HepG2 (cell line): ENCODE measurements at regions not wholly inside any gene's neighbourhood (a gene's known extent, or its start where the extent isn't known, plus 50 kb on each side); places are given as distances from the start of the nearest gene placed in this dataset.

Experiments
- AHR ChIP-seq: IDR thresholded peaks from 2 replicates; pipeline ENCODE4 v1.6.1; 2018; ENCODE audit warnings: missing genetic modification reagents, missing compliant biosample characterization
- FOXP1 ChIP-seq, 2 experiments: fragments of 450-650 bp in 1 of 2; IDR thresholded peaks; 2 replicates each; pipeline ENCODE4 v1.6.1; 2017 to 2018; ENCODE audit warnings: antibody characterized with exemption in 1 of 2
- GABPB1 ChIP-seq: IDR thresholded peaks from 2 replicates; pipeline ENCODE4 v1.6.1; 2016; ENCODE audit warnings: mild to moderate bottlenecking, missing genetic modification reagents, moderate library complexity, missing compliant biosample characterization
- HNRNPL ChIP-seq: fragments of 200-400 bp; formaldehyde crosslinking; IDR thresholded peaks from 2 replicates; pipeline ENCODE4 v1.6.1; 2017; ENCODE audit warnings: mild to moderate bottlenecking, low read depth, low read length
- JARID2 ChIP-seq: sonication (generic); formaldehyde crosslinking; IDR thresholded peaks from 2 replicates; pipeline ENCODE4 v1.8.1; 2023; ENCODE audit warnings: missing genetic modification reagents, inconsistent platforms; ENCODE audit not compliant: insufficient replicate concordance
- KLF15 ChIP-seq: sonication (generic); formaldehyde crosslinking; IDR thresholded peaks from 2 replicates; pipeline ENCODE4 v1.8.1; 2023; ENCODE audit warnings: borderline replicate concordance, mild to moderate bottlenecking, inconsistent platforms, missing genetic modification reagents, mixed read lengths
- MXD4 ChIP-seq: IDR thresholded peaks from 2 replicates; pipeline ENCODE4 v1.6.1; 2016; ENCODE audit warnings: mild to moderate bottlenecking, missing biosample characterization, missing genetic modification reagents
- MXI1 ChIP-seq: IDR thresholded peaks from 3 replicates; pipeline ENCODE4 v1.6.1; 2012; ENCODE audit warnings: low read depth, low read length, inconsistent platforms, borderline replicate concordance
- NR2F6 ChIP-seq, 2 experiments: IDR thresholded peaks; 2 replicates each; pipeline ENCODE4 v1.6.1; 2016; ENCODE audit warnings: antibody characterized with exemption in 1 of 2, mild to moderate bottlenecking in 1 of 2
- REXO4 ChIP-seq: sonication (generic); formaldehyde crosslinking; IDR thresholded peaks from 2 replicates; pipeline ENCODE4 v1.8.0; 2022; ENCODE audit warnings: missing genetic modification reagents, mild to moderate bottlenecking, borderline replicate concordance
- SKI ChIP-seq: fragments of 450-650 bp; IDR thresholded peaks from one replicate; pipeline ENCODE4 v1.6.1; 2018; ENCODE audit warnings: mild to moderate bottlenecking; ENCODE audit not compliant: partially characterized antibody
- SMC3 ChIP-seq: IDR thresholded peaks from 2 replicates; pipeline ENCODE4 v1.6.1; 2011; ENCODE audit warnings: low read length, improper control_type of control experiment
- TOE1 ChIP-seq: sonication (generic); formaldehyde crosslinking; IDR thresholded peaks from 2 replicates; pipeline ENCODE4 v1.4.0; 2020; ENCODE audit warnings: mild to moderate bottlenecking, missing genetic modification reagents
- XRCC5 ChIP-seq: fragments of 200-400 bp; formaldehyde crosslinking; optimal IDR thresholded peaks from 2 replicates; pipeline ENCODE3; 2017; ENCODE audit warnings: mild to moderate bottlenecking, low read length
- YY1 ChIP-seq: IDR thresholded peaks from 2 replicates; pipeline ENCODE4 v1.6.1; 2011; ENCODE audit warnings: low read length, low read depth, moderate library complexity, mild to moderate bottlenecking; ENCODE audit not compliant: insufficient read depth, insufficient replicate concordance
- ZFP82 ChIP-seq: sonication (generic); formaldehyde crosslinking; IDR thresholded peaks from 2 replicates; pipeline ENCODE4 v1.5.1; 2020; ENCODE audit warnings: mild to moderate bottlenecking, missing genetic modification reagents, borderline replicate concordance
- ZFY ChIP-seq: sonication (generic); formaldehyde crosslinking; IDR thresholded peaks from 2 replicates; pipeline ENCODE4 v1.4.0; 2020; ENCODE audit warnings: missing genetic modification reagents
- ZMYM3 ChIP-seq: sonication (generic); formaldehyde crosslinking; IDR thresholded peaks from 2 replicates; pipeline ENCODE4 v1.5.1; 2020; ENCODE audit warnings: mild to moderate bottlenecking, missing genetic modification reagents
- ZNF205 ChIP-seq: IDR thresholded peaks from 2 replicates; pipeline ENCODE4 v1.6.1; 2018; ENCODE audit warnings: missing biosample characterization, missing genetic modification reagents
- ZNF224 ChIP-seq: sonication (generic); formaldehyde crosslinking; IDR thresholded peaks from 2 replicates; pipeline ENCODE4 v1.5.0; 2020; ENCODE audit warnings: mild to moderate bottlenecking, missing genetic modification reagents
- ZNF720 ChIP-seq: sonication (generic); formaldehyde crosslinking; IDR thresholded peaks from 2 replicates; pipeline ENCODE4 v1.4.0; 2020; ENCODE audit warnings: missing genetic modification reagents
- TF ChIP-seq, protein P1 (sequence below): sonication (generic); formaldehyde crosslinking; IDR thresholded peaks from 2 replicates; pipeline ENCODE4 v1.4.0; 2020; ENCODE audit warnings: missing genetic modification reagents, borderline replicate concordance
- TF ChIP-seq, protein P2 (sequence below): sonication (generic); formaldehyde crosslinking; IDR thresholded peaks from 2 replicates; pipeline ENCODE4 v1.8.0; 2022; ENCODE audit warnings: mild to moderate bottlenecking, missing genetic modification reagents
- TF ChIP-seq, protein P3 (sequence below): sonication (generic); IDR thresholded peaks from 2 replicates; pipeline ENCODE4 v1.6.1; 2016; ENCODE audit warnings: low read depth, borderline replicate concordance
- TF ChIP-seq, protein P4 (sequence below): sonication (generic); formaldehyde crosslinking; IDR thresholded peaks from 2 replicates; pipeline ENCODE4 v1.4.0; 2020; ENCODE audit warnings: missing genetic modification reagents

DNA sequence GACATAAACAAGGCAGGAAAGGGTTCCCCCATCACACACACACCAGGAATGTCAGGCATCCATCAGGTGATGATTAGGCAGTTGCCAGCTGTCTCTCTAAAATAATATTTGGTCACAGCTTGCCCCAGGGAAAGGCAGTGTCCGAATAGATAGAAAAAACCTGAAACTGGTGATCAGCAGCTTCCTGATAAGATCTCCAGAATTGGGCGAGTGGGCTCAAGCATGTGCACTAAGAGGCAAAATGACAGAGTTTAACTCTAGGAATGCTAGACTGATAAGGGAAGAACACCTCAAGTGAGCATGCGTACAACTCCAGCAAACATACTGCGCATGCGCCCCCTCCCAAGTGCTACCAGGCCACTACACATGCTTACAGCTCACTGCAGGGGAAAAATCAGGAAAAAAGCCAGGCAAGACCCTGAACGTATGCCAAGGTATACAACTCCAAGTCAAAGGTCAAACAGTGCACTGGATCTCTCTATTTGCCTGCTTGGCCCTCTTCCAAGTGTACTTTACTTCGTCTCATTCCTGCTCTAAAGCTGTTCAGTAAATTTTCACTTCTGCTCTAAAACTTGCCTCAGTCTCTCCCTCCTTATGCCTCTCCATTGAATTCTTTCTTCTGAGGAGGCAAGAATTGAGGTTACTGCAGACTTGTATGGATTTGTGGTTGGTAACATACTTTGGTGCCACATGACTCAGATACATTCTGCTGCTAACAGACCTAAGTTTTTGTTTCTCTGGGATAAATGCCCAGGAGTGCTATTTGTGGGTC, 73.5 kb upstream of the VASH1 start (continued):
- TF ChIP-seq, protein P1, sequence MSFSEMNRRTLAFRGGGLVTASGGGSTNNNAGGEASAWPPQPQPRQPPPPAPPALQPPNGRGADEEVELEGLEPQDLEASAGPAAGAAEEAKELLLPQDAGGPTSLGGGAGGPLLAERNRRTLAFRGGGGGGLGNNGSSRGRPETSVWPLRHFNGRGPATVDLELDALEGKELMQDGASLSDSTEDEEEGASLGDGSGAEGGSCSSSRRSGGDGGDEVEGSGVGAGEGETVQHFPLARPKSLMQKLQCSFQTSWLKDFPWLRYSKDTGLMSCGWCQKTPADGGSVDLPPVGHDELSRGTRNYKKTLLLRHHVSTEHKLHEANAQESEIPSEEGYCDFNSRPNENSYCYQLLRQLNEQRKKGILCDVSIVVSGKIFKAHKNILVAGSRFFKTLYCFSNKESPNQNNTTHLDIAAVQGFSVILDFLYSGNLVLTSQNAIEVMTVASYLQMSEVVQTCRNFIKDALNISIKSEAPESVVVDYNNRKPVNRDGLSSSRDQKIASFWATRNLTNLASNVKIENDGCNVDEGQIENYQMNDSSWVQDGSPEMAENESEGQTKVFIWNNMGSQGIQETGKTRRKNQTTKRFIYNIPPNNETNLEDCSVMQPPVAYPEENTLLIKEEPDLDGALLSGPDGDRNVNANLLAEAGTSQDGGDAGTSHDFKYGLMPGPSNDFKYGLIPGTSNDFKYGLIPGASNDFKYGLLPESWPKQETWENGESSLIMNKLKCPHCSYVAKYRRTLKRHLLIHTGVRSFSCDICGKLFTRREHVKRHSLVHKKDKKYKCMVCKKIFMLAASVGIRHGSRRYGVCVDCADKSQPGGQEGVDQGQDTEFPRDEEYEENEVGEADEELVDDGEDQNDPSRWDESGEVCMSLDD = no peak
- TF ChIP-seq ZFY (CRISPR knock-in tag) (peak; percentile 24; the same call in 1 of the 2 replicates), ZMYM3 (CRISPR knock-in tag) (peak; percentile 45; the same call in 1 of the 2 replicates), ZNF224 (CRISPR knock-in tag) (peak; percentile 100), SKI (peak; percentile 29), SMC3 (no peak), TOE1 (CRISPR knock-in tag) (0 out of 2 replicates have a peak, but pooled peaks have one; percentile 32), YY1 (no peak), GABPB1 (peak; percentile 33; the same call in 1 of the 2 replicates), JARID2 (CRISPR knock-in tag) (no peak), AHR (no peak), FOXP1 (IDR thresholded peaks at IDR 0.05) (no peak), FOXP1 (CRISPR knock-in tag; IDR thresholded peaks at IDR 0.05) (peak; percentile 61), ZFP82 (CRISPR knock-in tag) (no peak), ZNF205 (CRISPR knock-in tag) (peak; percentile 72), NR2F6 (IDR thresholded peaks at IDR 0.05) (peak; percentile 98), NR2F6 (CRISPR knock-in tag; IDR thresholded peaks at IDR 0.05) (peak; percentile 99), MXI1 (peak; percentile 34; the same call in 1 of the 3 replicates), ZNF720 (no peak), MXD4 (0 out of 2 replicates have a peak, but pooled peaks have one; percentile 16), REXO4 (CRISPR knock-in tag) (no peak), KLF15 (CRISPR knock-in tag) (no peak), XRCC5 (peak; percentile 37), HNRNPL (no peak)
- TF ChIP-seq, protein P2, sequence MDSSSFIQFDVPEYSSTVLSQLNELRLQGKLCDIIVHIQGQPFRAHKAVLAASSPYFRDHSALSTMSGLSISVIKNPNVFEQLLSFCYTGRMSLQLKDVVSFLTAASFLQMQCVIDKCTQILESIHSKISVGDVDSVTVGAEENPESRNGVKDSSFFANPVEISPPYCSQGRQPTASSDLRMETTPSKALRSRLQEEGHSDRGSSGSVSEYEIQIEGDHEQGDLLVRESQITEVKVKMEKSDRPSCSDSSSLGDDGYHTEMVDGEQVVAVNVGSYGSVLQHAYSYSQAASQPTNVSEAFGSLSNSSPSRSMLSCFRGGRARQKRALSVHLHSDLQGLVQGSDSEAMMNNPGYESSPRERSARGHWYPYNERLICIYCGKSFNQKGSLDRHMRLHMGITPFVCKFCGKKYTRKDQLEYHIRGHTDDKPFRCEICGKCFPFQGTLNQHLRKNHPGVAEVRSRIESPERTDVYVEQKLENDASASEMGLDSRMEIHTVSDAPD (CRISPR knock-in tag) = 0 out of 2 replicates have a peak, but pooled peaks have one; percentile 47
- TF ChIP-seq, protein P3, sequence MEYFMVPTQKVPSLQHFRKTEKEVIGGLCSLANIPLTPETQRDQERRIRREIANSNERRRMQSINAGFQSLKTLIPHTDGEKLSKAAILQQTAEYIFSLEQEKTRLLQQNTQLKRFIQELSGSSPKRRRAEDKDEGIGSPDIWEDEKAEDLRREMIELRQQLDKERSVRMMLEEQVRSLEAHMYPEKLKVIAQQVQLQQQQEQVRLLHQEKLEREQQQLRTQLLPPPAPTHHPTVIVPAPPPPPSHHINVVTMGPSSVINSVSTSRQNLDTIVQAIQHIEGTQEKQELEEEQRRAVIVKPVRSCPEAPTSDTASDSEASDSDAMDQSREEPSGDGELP = peak; percentile 46; the same call in 1 of the 2 replicates
- TF ChIP-seq, protein P4, sequence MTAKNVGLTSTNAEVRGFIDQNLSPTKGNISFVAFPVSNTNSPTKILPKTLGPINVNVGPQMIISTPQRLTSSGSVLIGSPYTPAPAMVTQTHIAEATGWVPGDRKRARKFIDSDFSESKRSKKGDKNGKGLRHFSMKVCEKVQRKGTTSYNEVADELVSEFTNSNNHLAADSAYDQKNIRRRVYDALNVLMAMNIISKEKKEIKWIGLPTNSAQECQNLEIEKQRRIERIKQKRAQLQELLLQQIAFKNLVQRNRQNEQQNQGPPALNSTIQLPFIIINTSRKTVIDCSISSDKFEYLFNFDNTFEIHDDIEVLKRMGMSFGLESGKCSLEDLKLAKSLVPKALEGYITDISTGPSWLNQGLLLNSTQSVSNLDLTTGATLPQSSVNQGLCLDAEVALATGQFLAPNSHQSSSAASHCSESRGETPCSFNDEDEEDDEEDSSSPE = peak; percentile 28; the same call in 1 of the 2 replicates
